Liver (tissue), 8 donors: ENCODE measurements at regions not wholly inside any gene's neighbourhood (a gene's known extent, or its start where the extent isn't known, plus 50 kb on each side); places are given as distances from the start of the nearest gene placed in this dataset.

Experiments
- DNase-seq: peaks from one replicate; pipeline ENCODE4 v3.0.0-alpha.2; 2017; ENCODE audit warnings: low spot score
- H3K27ac ChIP-seq, 2 donors: one replicate each; pipeline ENCODE4 v1.7.0; 2013; ENCODE audit warnings: inconsistent platforms in 2 of 2, low read length in 2 of 2, control low read depth in 1 of 2, low read depth in 1 of 2, mild to moderate bottlenecking in 1 of 2
- H3K27me3 ChIP-seq, 4 donors: one replicate each; pipeline versions ENCODE4 v1.6.1 to v1.7.0; 2013; ENCODE audit warnings: low read length in 3 of 4, inconsistent platforms in 1 of 4, mild to moderate bottlenecking in 1 of 4, moderate library complexity in 1 of 4; ENCODE audit not compliant: control insufficient read depth in 4 of 4, insufficient read depth in 4 of 4
- H3K36me3 ChIP-seq, 4 donors: one replicate each; pipeline versions ENCODE4 v1.6.1 to v1.7.0; 2013; ENCODE audit warnings: low read length in 3 of 4, mild to moderate bottlenecking in 3 of 4, low read depth in 1 of 4, moderate library complexity in 1 of 4; ENCODE audit not compliant: control insufficient read depth in 4 of 4, insufficient read depth in 3 of 4
- H3K4me1 ChIP-seq, 4 donors: one replicate each; pipeline versions ENCODE4 v1.6.1 to v1.7.0; 2013; ENCODE audit warnings: low read length in 3 of 4, mild to moderate bottlenecking in 3 of 4, moderate library complexity in 1 of 4; ENCODE audit not compliant: control insufficient read depth in 4 of 4, insufficient read depth in 4 of 4
- H3K4me3 ChIP-seq, 3 donors: one replicate each; pipeline versions ENCODE4 v1.6.1 to v1.7.0; 2013; ENCODE audit warnings: low read length in 3 of 3, control low read depth in 1 of 3, low read depth in 1 of 3, mild to moderate bottlenecking in 1 of 3
- H3K9ac ChIP-seq, 2 donors: one replicate each; pipeline ENCODE4 v1.7.0; 2013; ENCODE audit warnings: low read length in 2 of 2, mild to moderate bottlenecking in 2 of 2, moderate library complexity in 2 of 2, control low read depth in 1 of 2, low read depth in 1 of 2
- H3K9me3 ChIP-seq, 4 donors: one replicate each; pipeline versions ENCODE4 v1.6.1 to v1.7.0; 2013; ENCODE audit warnings: low read length in 3 of 4; ENCODE audit not compliant: control insufficient read depth in 4 of 4
- CTCF ChIP-seq: fragments of 150-350 bp; IDR thresholded peaks from 2 replicates; pipeline ENCODE4 v1.5.1; 2017; ENCODE audit warnings: improper control_type of control experiment, low read depth, low read length; ENCODE audit not compliant: missing input control
- EGR1 ChIP-seq, 2 donors: IDR thresholded peaks; 2 replicates each; pipeline ENCODE4 v1.6.1; 2016 to 2018; ENCODE audit warnings: antibody characterized with exemption in 2 of 2, low read depth in 2 of 2
- GABPA ChIP-seq, 2 donors: IDR thresholded peaks in 1 of 2; conservative IDR thresholded peaks in 1 of 2; 2 replicates each; pipeline ENCODE4 v1.6.1; 2016; ENCODE audit warnings: antibody characterized with exemption in 2 of 2, mild to moderate bottlenecking in 1 of 2, moderate library complexity in 1 of 2
- HNF4A ChIP-seq, 2 donors: conservative IDR thresholded peaks; 2 replicates each; pipeline ENCODE4 v1.6.1; 2016; ENCODE audit warnings: antibody characterized with exemption in 2 of 2, mild to moderate bottlenecking in 2 of 2
- JUND ChIP-seq, 2 donors: IDR thresholded peaks; 2 replicates each; pipeline ENCODE4 v1.6.1; 2016; ENCODE audit warnings: antibody characterized with exemption in 2 of 2
- RAD21 ChIP-seq, 2 donors: IDR thresholded peaks; 2 replicates each; pipeline ENCODE4 v1.6.1; 2016; ENCODE audit warnings: antibody characterized with exemption in 2 of 2, mild to moderate bottlenecking in 2 of 2
- REST ChIP-seq: IDR thresholded peaks from 2 replicates; pipeline ENCODE4 v1.6.1; 2016; ENCODE audit warnings: antibody characterized with exemption, mild to moderate bottlenecking
- RXRA ChIP-seq, 2 donors: IDR thresholded peaks; 2 replicates each; pipeline ENCODE4 v1.6.1; 2017 to 2018; ENCODE audit warnings: antibody characterized with exemption in 2 of 2, mild to moderate bottlenecking in 1 of 2
- SP1 ChIP-seq: IDR thresholded peaks from 2 replicates; pipeline ENCODE4 v1.6.1; 2018; ENCODE audit warnings: antibody characterized with exemption, mild to moderate bottlenecking
- TAF1 ChIP-seq: conservative IDR thresholded peaks from 2 replicates; pipeline ENCODE4 v1.6.1; 2016; ENCODE audit warnings: antibody characterized with exemption, mild to moderate bottlenecking
- YY1 ChIP-seq: IDR thresholded peaks from 2 replicates; pipeline ENCODE4 v1.6.1; 2016; ENCODE audit warnings: antibody characterized with exemption, mild to moderate bottlenecking
- WGBS: extraction: QIAGEN DNeasy Blood & Tissue Kit; methylation state at CpG from one replicate; pipeline ENCODE4 v1.1.7; 2013; 5-methylcytosine and 5-hydroxymethylcytosine counted together
- TF ChIP-seq, protein P1 (sequence below): IDR thresholded peaks from 2 replicates; pipeline ENCODE4 v1.6.1; 2016; ENCODE audit warnings: antibody characterized with exemption
- donor health status: healthy.
- donor health status: healthy.
- donor health status: healthy.
- donor health status: healthy.
- donor health status: healthy.

GRCh38 chr16:65519402-65519801 is 397.5 kb upstream of the CDH11 start:
- TF ChIP-seq TAF1, result no peak
- no peak for TF ChIP-seq RXRA (IDR thresholded peaks at IDR 0.05)
- no peak for TF ChIP-seq YY1
- no peak for TF ChIP-seq REST
- TF ChIP-seq RAD21 (IDR thresholded peaks at IDR 0.05), result no peak
- TF ChIP-seq CTCF, result no peak
- TF ChIP-seq SP1, result no peak

DNA sequence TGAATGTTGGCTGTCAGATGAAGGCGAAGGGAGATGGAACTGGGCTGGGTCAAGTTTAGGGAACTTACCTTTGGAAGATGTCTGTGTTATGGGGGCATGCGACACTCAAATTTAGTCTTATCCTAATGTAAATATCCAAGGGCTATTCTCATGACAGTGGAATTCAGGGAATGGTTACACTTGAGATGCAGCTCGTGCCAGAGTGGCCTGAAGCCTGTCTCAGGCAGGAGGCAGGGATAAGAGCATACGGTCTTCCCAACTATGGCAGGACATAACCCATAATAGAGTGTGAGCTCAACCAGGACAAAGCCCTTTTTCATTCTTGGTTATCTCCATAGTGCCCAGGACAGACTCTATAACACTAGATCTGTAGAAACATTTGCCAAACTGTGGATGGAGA is 393.3 kb upstream of the CDH11 start:
- TF ChIP-seq CTCF (no peak), HNF4A (conservative IDR thresholded peaks at IDR 0.05) (no peak), TAF1 (no peak), RAD21 (IDR thresholded peaks at IDR 0.05) (no peak), YY1 (no peak), RXRA (IDR thresholded peaks at IDR 0.05) (no peak), JUND (IDR thresholded peaks at IDR 0.05) (no peak), GABPA (IDR thresholded peaks at IDR 0.05 in 1 of 2, conservative IDR thresholded peaks at IDR 0.05 in 1 of 2) (no peak), EGR1 (IDR thresholded peaks at IDR 0.05; ENCODE audit: low read depth in 2 of 2) (no peak)
- TF ChIP-seq, protein P1, sequence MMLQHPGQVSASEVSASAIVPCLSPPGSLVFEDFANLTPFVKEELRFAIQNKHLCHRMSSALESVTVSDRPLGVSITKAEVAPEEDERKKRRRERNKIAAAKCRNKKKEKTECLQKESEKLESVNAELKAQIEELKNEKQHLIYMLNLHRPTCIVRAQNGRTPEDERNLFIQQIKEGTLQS, result no peak
- Histone ChIP-seq H3K9ac (no peak overlapping the region), H3K36me3 (no peaks in the 10 kb centered on the region), H3K27me3 (peaks cover 0 to 3% (median 1%) of the 10 kb centered on the region in 4 donors), H3K4me3 (no peak overlapping the region), H3K9me3 (peaks cover 0 to 1% (median 0%) of the 10 kb centered on the region in 4 donors), H3K27ac (no peak overlapping the region), H3K4me1 (no peaks in the 10 kb centered on the region)
- no peak for DNase-seq
- WGBS, result 54% methylated on average over 4 of the region's 4 CpGs

More at GRCh38 chr16:65519402-65519801, 397.5 kb upstream of the CDH11 start:
- Histone ChIP-seq H3K36me3 (no peaks in the 10 kb centered on the region), H3K27me3 (peaks cover 0 to 2% (median 0%) of the 10 kb centered on the region in 4 donors), H3K4me3 (no peak overlapping the region), H3K27ac (no peak overlapping the region), H3K9ac (no peak overlapping the region), H3K4me1 (no peaks in the 10 kb centered on the region), H3K9me3 (peaks cover 0 to 1% (median 0%) of the 10 kb centered on the region in 4 donors)
- 86% methylated on average over 1 of the region's 1 CpG for WGBS
- DNase-seq, result no peak
